H1 (cell line): ENCODE measurements at regions not wholly inside any gene's neighbourhood (a gene's known extent, or its start where the extent isn't known, plus 50 kb on each side); places are given as distances from the start of the nearest gene placed in this dataset.

Experiments used
- CTCF ChIA-PET: fragments of 300-600 bp; sonication (Branson Sonifier 250); formaldehyde crosslinking; loops from one replicate; lab custom pipeline; 2021; ENCODE audit not compliant: partially characterized antibody; lab: Charles Lee
- POLR2A ChIA-PET: fragments of 300-600 bp; sonication (Branson Sonifier 250); formaldehyde crosslinking; loops from one replicate; lab custom pipeline; 2021; ENCODE audit warnings: inconsistent platforms; ENCODE audit not compliant: partially characterized antibody; lab: Charles Lee
- DNase-seq, 2 experiments: peaks; one replicate each; pipeline versions ENCODE4 v3.0.0 to v3.0.0-alpha.2; 2010 to 2022; ENCODE audit warnings: low spot score in 2 of 2, low read depth in 1 of 2, mixed read lengths in 1 of 2
- FAIRE-seq: peaks from 2 replicates; lab custom pipeline; 2011; peaks lifted over from hg19 to GRCh38; lab: Jason Lieb, UNC
- H2AFZ ChIP-seq: 2 replicates; pipeline ENCODE4 v1.8.1; 2012; ENCODE audit warnings: low read length, inconsistent platforms
- H2AK5ac ChIP-seq: 2 replicates; pipeline ENCODE4 v1.6.1; 2013; ENCODE audit warnings: low read depth, low read length
- H2BK120ac ChIP-seq: replicated peaks from 2 replicates; pipeline ENCODE3; 2013; ENCODE audit warnings: low read depth, low read length, inconsistent platforms
- H2BK12ac ChIP-seq: 2 replicates; pipeline ENCODE4 v1.6.1; 2013; ENCODE audit warnings: low read depth, low read length
- H2BK15ac ChIP-seq: 2 replicates; pipeline ENCODE4 v1.6.1; 2013; ENCODE audit warnings: low read length
- H2BK20ac ChIP-seq: 2 replicates; pipeline ENCODE4 v1.6.1; 2013; ENCODE audit warnings: low read length
- H2BK5ac ChIP-seq: 2 replicates; pipeline ENCODE4 v1.6.1; 2013; ENCODE audit warnings: low read depth, low read length
- H3K14ac ChIP-seq: 2 replicates; pipeline ENCODE4 v1.6.1; 2013; ENCODE audit warnings: inconsistent platforms; ENCODE audit not compliant: insufficient read length
- H3K18ac ChIP-seq: 2 replicates; pipeline ENCODE4 v1.6.1; 2013; ENCODE audit warnings: low read length; ENCODE audit errors: extremely low read depth
- H3K23ac ChIP-seq: 2 replicates; pipeline ENCODE4 v1.6.1; 2013; ENCODE audit warnings: inconsistent platforms; ENCODE audit not compliant: insufficient read length
- H3K23me2 ChIP-seq: 2 replicates; pipeline ENCODE4 v1.6.1; 2013; ENCODE audit warnings: low read depth, low read length
- H3K27ac ChIP-seq: 2 replicates; pipeline ENCODE4 v1.6.1; 2011; ENCODE audit warnings: low read depth, low read length, inconsistent platforms
- H3K27me3 ChIP-seq, 4 experiments: replicated peaks in 1 of 4; 1 replicate in 1 of 4; 2 replicates in 3 of 4; pipeline versions ENCODE4 v1.6.1 to v1.8.1; 2011 to 2013; ENCODE audit warnings: low read length in 3 of 4, mild to moderate bottlenecking in 3 of 4, inconsistent platforms in 2 of 4, mixed read lengths in 2 of 4, moderate library complexity in 1 of 4; ENCODE audit not compliant: control insufficient read depth in 3 of 4, insufficient read depth in 3 of 4; ENCODE audit errors: extremely low read depth in 1 of 4
- H3K36me3 ChIP-seq, 4 experiments: 2 replicates each; pipeline versions ENCODE4 v1.6.1 to v1.8.1; 2011 to 2013; ENCODE audit warnings: mild to moderate bottlenecking in 4 of 4, low read length in 3 of 4, moderate library complexity in 2 of 4, control low read depth in 1 of 4, inconsistent platforms in 1 of 4; ENCODE audit not compliant: insufficient read depth in 4 of 4, control insufficient read depth in 2 of 4
- H3K4ac ChIP-seq: replicated peaks from 2 replicates; pipeline ENCODE3; 2013; ENCODE audit warnings: low read length, low read depth, mixed read lengths, inconsistent platforms; ENCODE audit not compliant: insufficient read length
- H3K4me1 ChIP-seq, 4 experiments: replicated peaks in 1 of 4; 1 replicate in 1 of 4; 2 replicates in 3 of 4; pipeline versions ENCODE4 v1.6.1 to v1.8.1; 2011 to 2013; ENCODE audit warnings: low read length in 3 of 4, inconsistent platforms in 2 of 4, mixed read lengths in 1 of 4; ENCODE audit not compliant: insufficient read depth in 4 of 4, control insufficient read depth in 3 of 4
- H3K4me2 ChIP-seq, 2 experiments: 2 replicates each; pipeline versions ENCODE4 v1.6.1 to v1.8.1; 2011 to 2013; ENCODE audit warnings: low read depth in 2 of 2, low read length in 2 of 2, control low read depth in 1 of 2, inconsistent platforms in 1 of 2, mild to moderate bottlenecking in 1 of 2; ENCODE audit not compliant: insufficient read depth in 1 of 2
- H3K4me3 ChIP-seq, 4 experiments: fragments of 200-600, 300-600 bp in 1 of 4; sonication (generic), shearing (Covaris generic), sonication (Bioruptor Twin) in 1 of 4; 2 replicates each; pipeline versions ENCODE4 v1.5.1 to v1.8.1; 2011 to 2016; ENCODE audit warnings: low read length in 4 of 4, low read depth in 3 of 4, control low read depth in 2 of 4, inconsistent platforms in 2 of 4, mild to moderate bottlenecking in 2 of 4, mixed read lengths in 1 of 4, moderate library complexity in 1 of 4; ENCODE audit not compliant: insufficient read depth in 2 of 4; ENCODE audit errors: extremely low read depth in 1 of 4
- H3K56ac ChIP-seq: replicated peaks from 2 replicates; pipeline ENCODE3; 2013; ENCODE audit warnings: low read depth, mild to moderate bottlenecking, mixed read lengths, low read length, inconsistent platforms; ENCODE audit not compliant: insufficient read length
- H3K79me1 ChIP-seq: 2 replicates; pipeline ENCODE4 v1.6.1; 2013; ENCODE audit warnings: low read depth, low read length, control low read depth
- H3K79me2 ChIP-seq, 2 experiments: 2 replicates each; pipeline versions ENCODE4 v1.6.1 to v1.8.1; 2012 to 2013; ENCODE audit warnings: low read length in 2 of 2, mild to moderate bottlenecking in 2 of 2, inconsistent platforms in 1 of 2; ENCODE audit not compliant: insufficient read depth in 2 of 2, control insufficient read depth in 1 of 2
- H3K9ac ChIP-seq, 4 experiments: replicated peaks in 1 of 4; 1 replicate in 1 of 4; 2 replicates in 3 of 4; pipeline versions ENCODE4 v1.6.1 to v1.8.1; 2011 to 2013; ENCODE audit warnings: low read depth in 3 of 4, low read length in 3 of 4, control low read depth in 2 of 4, mild to moderate bottlenecking in 2 of 4, moderate library complexity in 2 of 4, inconsistent platforms in 1 of 4; ENCODE audit errors: extremely low read depth in 1 of 4
- H3K9me3 ChIP-seq, 2 experiments: 2 replicates each; pipeline versions ENCODE4 v1.6.1 to v1.8.1; 2012 to 2013; ENCODE audit warnings: mild to moderate bottlenecking in 2 of 2, moderate library complexity in 2 of 2, control low read depth in 1 of 2, inconsistent platforms in 1 of 2, low read depth in 1 of 2, low read length in 1 of 2, mixed read lengths in 1 of 2; ENCODE audit not compliant: insufficient read depth in 2 of 2
- H4K20me1 ChIP-seq, 2 experiments: replicated peaks in 1 of 2; 2 replicates each; pipeline versions ENCODE3 to v1.8.1; 2011 to 2013; ENCODE audit warnings: inconsistent platforms in 2 of 2, low read length in 2 of 2, mild to moderate bottlenecking in 1 of 2; ENCODE audit not compliant: insufficient read depth in 2 of 2, control insufficient read depth in 1 of 2
- H4K5ac ChIP-seq: 2 replicates; pipeline ENCODE4 v1.6.1; 2013; ENCODE audit warnings: low read length, low read depth, mixed read lengths, inconsistent platforms; ENCODE audit not compliant: insufficient read length
- H4K8ac ChIP-seq: 2 replicates; pipeline ENCODE4 v1.8.0; 2013; ENCODE audit warnings: mild to moderate bottlenecking, moderate library complexity, low read length, inconsistent platforms; ENCODE audit not compliant: insufficient read depth; ENCODE audit errors: extremely low read depth
- H4K91ac ChIP-seq: replicated peaks from 2 replicates; pipeline ENCODE3; 2013; ENCODE audit warnings: low read length, mixed read lengths, inconsistent platforms; ENCODE audit not compliant: insufficient read length
- CBX8 ChIP-seq: fragments of 300-800, 300-1000 bp; sonication (generic); IDR thresholded peaks from 2 replicates; pipeline ENCODE4 v1.7.1; 2016; ENCODE audit warnings: low read depth, low read length, borderline replicate concordance
- CHD2 ChIP-seq: IDR thresholded peaks from 2 replicates; pipeline ENCODE4 v1.6.1; 2012; ENCODE audit warnings: low read length, improper control_type of control experiment
- CREB1 ChIP-seq: IDR thresholded peaks from 2 replicates; pipeline ENCODE4 v1.6.1; 2012; ENCODE audit warnings: inconsistent platforms
- CTBP2 ChIP-seq: IDR thresholded peaks from 2 replicates; pipeline ENCODE4 v1.7.0; 2011; ENCODE audit warnings: borderline replicate concordance, mild to moderate bottlenecking, moderate library complexity, mixed read lengths, low read length; ENCODE audit not compliant: insufficient read depth, insufficient read length
- KDM5A ChIP-seq: fragments of 200-600 bp; IDR thresholded peaks from 2 replicates; pipeline ENCODE4 v1.7.1; 2012; ENCODE audit warnings: mild to moderate bottlenecking, low read length, inconsistent platforms, mixed read lengths
- MAFK ChIP-seq: IDR thresholded peaks from 2 replicates; pipeline ENCODE4 v1.6.1; 2012; ENCODE audit warnings: low read depth, mild to moderate bottlenecking, improper control_type of control experiment, low read length
- POLR2A ChIP-seq, 2 experiments: IDR thresholded peaks; 1 replicate in 1 of 2; 2 replicates in 1 of 2; pipeline ENCODE4 v1.6.1; 2011; ENCODE audit warnings: low read depth in 2 of 2, low read length in 2 of 2, mild to moderate bottlenecking in 2 of 2; ENCODE audit errors: control extremely low read depth in 1 of 2
- POLR2AphosphoS5 ChIP-seq: IDR thresholded peaks from 2 replicates; pipeline ENCODE4 v1.6.1; 2011; ENCODE audit warnings: low read depth, low read length
- POU5F1 ChIP-seq: IDR thresholded peaks from 2 replicates; pipeline ENCODE4 v1.6.1; 2011; ENCODE audit warnings: low read depth, mild to moderate bottlenecking, low read length, moderate library complexity
- RXRA ChIP-seq: IDR thresholded peaks from 2 replicates; pipeline ENCODE4 v1.6.1; 2011; ENCODE audit warnings: low read depth, mild to moderate bottlenecking, low read length, moderate library complexity; ENCODE audit not compliant: insufficient read depth
- SIX5 ChIP-seq: IDR thresholded peaks from 2 replicates; pipeline ENCODE4 v1.6.1; 2011; ENCODE audit warnings: mild to moderate bottlenecking, low read depth, low read length
- SP1 ChIP-seq: IDR thresholded peaks from 2 replicates; pipeline ENCODE4 v1.6.1; 2011; ENCODE audit warnings: low read depth, low read length
- SP4 ChIP-seq: IDR thresholded peaks from 2 replicates; pipeline ENCODE4 v1.6.1; 2012; ENCODE audit warnings: low read length, inconsistent platforms
- SRF ChIP-seq: IDR thresholded peaks from 2 replicates; pipeline ENCODE4 v1.6.1; 2011; ENCODE audit warnings: mild to moderate bottlenecking, low read depth, low read length, moderate library complexity
- ZNF274 ChIP-seq: IDR thresholded peaks from 2 replicates; pipeline ENCODE4 v1.7.0; 2012; ENCODE audit warnings: low read length, borderline replicate concordance; ENCODE audit errors: extremely low read depth
- WGBS, 2 experiments: shearing (Covaris generic) in 1 of 2; methylation state at CpG; one replicate each; pipeline versions ENCODE4 v1.1.6 to v1.1.7; 2013 to 2015; ENCODE audit warnings: low lambda C conversion rate in 2 of 2, mixed read lengths in 2 of 2, inconsistent platforms in 1 of 2, low coverage in 1 of 2, missing lambda C conversion rate in 1 of 2; ENCODE audit not compliant: insufficient replicate concordance in 2 of 2, insufficient coverage in 1 of 2, insufficient read length in 1 of 2; ENCODE audit errors: extremely low coverage in 1 of 2, missing lambda C conversion rate in 1 of 2; 5-methylcytosine and 5-hydroxymethylcytosine counted together

GRCh38 chr3:34013818-34014570, 215.6 kb downstream of the PDCD6IP start:
- no peak overlapping the region for H2BK5ac ChIP-seq
- H4K8ac ChIP-seq = no peak overlapping the region
- no peaks in the 10 kb centered on the region for H4K20me1 ChIP-seq
- no peak overlapping the region for H4K91ac ChIP-seq
- H3K79me2 ChIP-seq = no peaks in the 10 kb centered on the region
- no peak overlapping the region for H2AFZ ChIP-seq
- no peaks in the 10 kb centered on the region for H3K79me1 ChIP-seq
- ChIA-PET CTCF (interaction anchor here (0.6 to 7.2 kb wide), 16 partner anchors 9 to 670 kb away, joined by 3 to 86 read pairs (median 4); no protein-coding TSS in a partner anchor), POLR2A (no interaction called here)
- no peak overlapping the region for H3K14ac ChIP-seq
- no peaks in the 10 kb centered on the region; a peak in 3 of 7 replicates for H3K4me1 ChIP-seq
- H3K9me3 ChIP-seq = no peaks in the 10 kb centered on the region
- no peak overlapping the region for H2BK15ac ChIP-seq
- DNase-seq (no peak), FAIRE-seq (no peak)
- H3K27me3 ChIP-seq = peaks cover 0 to 1% (median 0%) of the 10 kb centered on the region in 4 experiments; a peak in 1 of 7 replicates
- no peak overlapping the region for H2BK12ac ChIP-seq
- peaks cover 2% of the 10 kb centered on the region; the same call in 1 of the 2 replicates for H3K23me2 ChIP-seq
- no peak overlapping the region for H3K23ac ChIP-seq
- no peak overlapping the region for H3K56ac ChIP-seq
- H3K4me3 ChIP-seq = no peak overlapping the region
- H2BK20ac ChIP-seq = no peak overlapping the region
- H2AK5ac ChIP-seq = no peak overlapping the region
- no peak overlapping the region for H3K4me2 ChIP-seq
- WGBS, 2 experiments = 97% methylated on average over 6 of the region's 6 CpGs; no CpG with 5 or more reads in 1 of the 2 experiments
- no peak overlapping the region for H4K5ac ChIP-seq
- no peak overlapping the region for H3K9ac ChIP-seq
- H3K18ac ChIP-seq = no peak overlapping the region
- no peaks in the 10 kb centered on the region; a peak in 1 of 8 replicates for H3K36me3 ChIP-seq
- no peak overlapping the region for H3K27ac ChIP-seq
- H3K4ac ChIP-seq = no peak overlapping the region
- H2BK120ac ChIP-seq = no peak overlapping the region
- TF ChIP-seq SRF = no peak
- no peak for TF ChIP-seq MAFK
- no peak for TF ChIP-seq SIX5
- TF ChIP-seq CBX8 = no peak
- TF ChIP-seq ZNF274 = no peak
- TF ChIP-seq SP4 = no peak
- no peak for TF ChIP-seq POLR2AphosphoS5
- TF ChIP-seq CREB1 = no peak
- no peak for TF ChIP-seq CHD2
- no peak for TF ChIP-seq CTBP2
- no peak for TF ChIP-seq RXRA
- TF ChIP-seq POU5F1 = no peak
- TF ChIP-seq POLR2A (IDR thresholded peaks at IDR 0.05; ENCODE audit: control extremely low read depth in 1 of 2, low read depth in 2 of 2, low read length in 2 of 2) = no peak
- no peak for TF ChIP-seq SP1
- no peak for TF ChIP-seq KDM5A
